CD4-positive, alpha-beta T cell treated with Interleukin-17A for 1 hour (primary cell): ENCODE measurements at regions not wholly inside any gene's neighbourhood (a gene's known extent, or its start where the extent isn't known, plus 50 kb on each side); places are given as distances from the start of the nearest gene placed in this dataset.

Experiments
- DNase-seq: peaks from one replicate; pipeline ENCODE4 v3.0.0-alpha.2; 2020

GRCh38 chr3:25117005-25117593 lies 311.0 kb upstream of the RARB start:
- DNase-seq, result no peak

DNA sequence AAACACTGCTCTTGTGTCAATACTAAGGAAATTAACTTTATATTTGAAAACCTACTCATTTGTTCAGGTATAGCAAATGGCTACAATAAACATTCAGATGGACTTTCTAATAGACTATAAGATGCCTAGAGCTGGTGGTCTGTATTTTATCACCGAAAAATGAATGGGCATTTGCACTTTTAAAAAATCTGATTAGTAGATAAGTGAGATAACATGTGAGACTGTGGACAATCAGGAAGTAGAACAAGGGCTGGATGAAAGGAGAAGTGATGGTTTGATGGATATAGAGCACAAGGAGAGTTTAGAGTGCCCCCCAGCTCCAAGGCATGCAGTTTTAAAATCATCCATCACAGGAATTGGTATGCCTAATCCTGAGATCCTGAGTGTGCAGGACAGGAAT lies 308.4 kb upstream of the RARB start:
- DNase-seq, result no peak

DNA sequence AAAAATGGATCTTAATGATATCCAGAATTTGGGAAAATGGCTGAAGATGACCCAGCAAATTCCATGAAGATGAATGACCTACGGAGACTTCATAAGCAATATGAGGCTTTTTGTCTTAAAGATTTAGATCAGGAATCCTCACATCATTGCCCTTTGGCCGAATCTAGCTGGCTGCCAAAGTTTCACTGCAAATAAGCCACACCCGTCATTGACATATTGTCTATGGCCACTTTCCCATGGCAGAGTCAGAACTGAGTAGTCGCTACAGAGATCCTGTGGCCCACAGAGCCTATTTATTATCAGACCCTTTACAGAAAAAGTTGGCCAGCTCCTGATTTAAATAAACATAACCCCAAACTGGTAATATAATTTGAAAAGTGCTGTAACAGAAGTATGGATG lies 307.4 kb upstream of the RARB start:
- no peak for DNase-seq

DNA sequence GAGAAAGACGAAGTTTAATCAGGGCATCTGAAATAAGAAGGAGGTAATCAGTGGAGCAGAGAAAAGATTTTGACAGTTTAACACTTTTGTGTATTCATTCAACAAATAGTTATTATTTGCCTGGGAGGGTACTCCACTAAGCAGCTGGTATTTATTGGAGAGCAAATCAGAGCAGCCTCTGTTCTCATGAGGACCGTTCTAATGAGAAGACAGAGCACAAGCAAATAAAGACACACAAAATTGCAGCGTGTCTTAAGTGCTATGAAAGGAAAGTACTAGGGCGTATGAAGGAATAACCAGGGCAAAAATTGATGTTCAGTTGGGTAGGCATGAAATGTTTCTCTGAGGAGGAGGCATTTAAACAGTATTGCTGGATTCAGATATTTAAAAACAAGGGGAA lies 302.9 kb upstream of the RARB start:
- DNase-seq, result no peak

DNA sequence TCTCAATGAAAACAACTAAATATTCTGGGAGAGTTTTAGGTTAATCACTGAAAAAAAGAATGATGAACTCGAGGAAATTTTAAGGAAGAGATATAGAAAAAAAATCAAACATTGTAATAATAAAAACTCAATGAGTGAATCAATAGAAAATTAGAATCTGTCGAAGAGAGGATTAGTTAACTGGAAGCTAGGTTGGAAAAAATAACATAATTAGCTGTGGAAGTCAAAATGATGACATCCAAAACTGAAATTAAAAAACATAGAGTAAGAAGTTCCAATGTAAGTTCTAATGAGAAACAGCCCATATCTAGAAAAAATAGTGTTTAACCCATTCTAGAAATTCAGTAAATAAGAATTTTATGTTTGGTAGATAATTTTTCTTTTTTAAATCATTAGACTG lies 299.3 kb upstream of the RARB start:
- no peak for DNase-seq

- DNase-seq, result no peak
These were observed 297.1 kb upstream of the RARB start for GRCh38 chr3:25130724-25131520.

- no peak for DNase-seq
These were observed 294.5 kb upstream of the RARB start for GRCh38 chr3:25133588-25133987.

DNA sequence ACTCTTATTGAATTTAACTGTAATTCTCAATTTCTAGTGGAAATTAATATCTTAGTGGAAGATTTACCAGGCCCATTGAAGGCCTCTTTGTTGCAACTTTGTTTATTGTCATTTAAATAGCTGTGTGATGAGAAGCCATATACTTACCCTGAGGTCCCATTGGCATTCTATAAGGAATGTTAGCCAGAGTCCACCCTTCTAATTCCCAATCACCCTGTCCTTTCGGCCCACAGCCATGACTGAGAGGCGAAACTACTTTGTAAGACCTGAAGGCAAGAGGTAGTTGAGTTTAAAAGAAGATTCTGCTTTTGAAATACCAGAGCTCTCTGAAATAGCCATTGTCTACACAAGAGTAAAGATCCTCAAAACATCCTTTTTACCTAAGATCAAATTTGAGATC lies 290.5 kb upstream of the RARB start:
- no peak for DNase-seq

DNA sequence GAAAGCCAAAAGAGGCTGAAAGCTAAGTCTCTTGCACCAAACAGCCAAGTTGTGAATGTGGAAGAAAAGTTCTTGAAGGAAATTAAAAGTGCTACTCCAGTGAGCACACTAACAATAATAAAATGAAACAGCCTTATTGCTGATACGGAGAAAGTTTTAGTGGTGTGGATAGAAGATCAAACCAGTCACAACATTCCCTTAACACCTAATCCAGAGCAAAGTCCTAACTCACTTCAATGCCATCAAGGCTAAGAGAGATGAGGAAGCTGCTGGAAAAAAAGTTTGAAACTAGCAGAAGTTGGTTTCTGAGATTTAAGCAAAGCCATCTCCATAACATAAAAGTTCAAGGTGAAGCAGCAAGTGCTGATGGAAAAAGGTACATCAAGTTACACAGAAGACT lies 288.8 kb upstream of the RARB start:
- DNase-seq, result no peak

GRCh38 chr3:25142609-25143355 lies 285.3 kb upstream of the RARB start:
- no peak for DNase-seq

GRCh38 chr3:25143356-25144025 lies 284.6 kb upstream of the RARB start:
- no peak for DNase-seq

- DNase-seq, result no peak
These were observed 283.6 kb upstream of the RARB start for GRCh38 chr3:25144430-25144829.

- no peak for DNase-seq
These were observed 282.9 kb upstream of the RARB start for GRCh38 chr3:25145176-25145575.

- no peak for DNase-seq
These were observed 277.9 kb upstream of the RARB start for GRCh38 chr3:25150199-25150598.

DNA sequence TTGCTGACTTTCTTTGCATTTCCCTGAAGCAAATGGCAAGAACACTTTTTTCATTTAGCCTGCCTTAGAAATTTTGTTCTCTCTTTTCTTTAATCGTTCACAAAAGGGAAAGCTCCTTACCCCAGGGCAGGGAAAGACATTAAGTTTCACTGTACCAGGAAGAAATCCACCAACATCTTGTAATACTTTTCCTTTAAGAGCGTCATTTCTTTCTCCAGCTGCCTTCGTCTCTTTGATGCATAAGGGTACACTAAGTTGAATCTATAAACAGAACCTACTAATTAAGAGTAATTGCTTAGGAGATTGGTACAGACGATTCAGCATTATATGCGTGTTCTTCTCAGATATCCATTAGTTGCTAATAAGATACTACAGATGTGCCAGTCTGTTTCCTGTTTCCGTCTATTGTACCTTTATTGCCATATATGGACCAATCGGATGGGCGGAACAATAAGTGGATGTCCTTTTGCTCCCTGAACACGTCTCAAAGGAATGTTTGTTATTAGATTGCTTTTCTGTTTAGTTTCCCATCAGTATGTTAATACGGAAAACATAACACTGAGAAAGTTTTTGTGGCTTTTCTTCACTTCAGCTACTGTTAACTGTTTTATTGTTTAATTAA lies 276.7 kb upstream of the RARB start:
- no peak for DNase-seq

DNA sequence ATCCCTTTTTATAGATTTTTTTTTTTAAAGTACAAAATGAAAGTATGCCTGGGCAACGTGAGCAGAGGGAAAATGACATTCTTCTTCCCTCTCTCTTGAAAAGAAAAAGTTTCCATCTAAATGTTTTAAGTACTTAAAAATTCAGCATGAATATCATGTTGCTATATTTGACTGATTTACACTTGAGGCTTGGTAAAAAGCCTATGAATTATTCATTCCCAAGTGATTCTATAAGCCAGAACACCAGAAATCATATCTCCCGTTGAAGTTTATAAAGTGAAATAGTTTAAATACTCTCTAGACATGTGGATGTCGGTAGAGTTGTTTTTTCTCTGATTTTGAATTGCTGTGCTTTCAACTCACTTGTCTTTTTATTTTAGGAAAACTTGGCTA lies 276.2 kb upstream of the RARB start:
- no peak for DNase-seq

DNA sequence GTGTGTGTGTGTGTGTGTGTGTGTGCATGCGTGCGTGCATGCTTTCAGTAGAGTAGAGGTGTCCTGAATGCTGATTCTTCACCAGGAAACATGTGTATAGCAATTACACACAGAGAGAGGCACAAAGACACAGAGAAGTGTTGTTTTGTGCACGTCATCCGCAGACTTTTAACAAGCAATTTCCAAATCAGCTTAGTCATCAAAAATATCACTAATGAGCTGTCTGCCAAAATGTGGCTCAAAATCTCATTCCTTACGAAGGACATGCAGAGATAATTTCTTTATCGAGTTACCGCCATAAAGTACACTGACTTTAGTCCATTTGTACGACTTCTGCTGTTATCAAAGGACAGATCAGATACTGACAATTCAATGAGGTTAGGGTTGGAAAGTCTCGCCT lies 274.9 kb upstream of the RARB start:
- no peak for DNase-seq

GRCh38 chr3:25153561-25153960 lies 274.5 kb upstream of the RARB start:
- no peak for DNase-seq

DNA sequence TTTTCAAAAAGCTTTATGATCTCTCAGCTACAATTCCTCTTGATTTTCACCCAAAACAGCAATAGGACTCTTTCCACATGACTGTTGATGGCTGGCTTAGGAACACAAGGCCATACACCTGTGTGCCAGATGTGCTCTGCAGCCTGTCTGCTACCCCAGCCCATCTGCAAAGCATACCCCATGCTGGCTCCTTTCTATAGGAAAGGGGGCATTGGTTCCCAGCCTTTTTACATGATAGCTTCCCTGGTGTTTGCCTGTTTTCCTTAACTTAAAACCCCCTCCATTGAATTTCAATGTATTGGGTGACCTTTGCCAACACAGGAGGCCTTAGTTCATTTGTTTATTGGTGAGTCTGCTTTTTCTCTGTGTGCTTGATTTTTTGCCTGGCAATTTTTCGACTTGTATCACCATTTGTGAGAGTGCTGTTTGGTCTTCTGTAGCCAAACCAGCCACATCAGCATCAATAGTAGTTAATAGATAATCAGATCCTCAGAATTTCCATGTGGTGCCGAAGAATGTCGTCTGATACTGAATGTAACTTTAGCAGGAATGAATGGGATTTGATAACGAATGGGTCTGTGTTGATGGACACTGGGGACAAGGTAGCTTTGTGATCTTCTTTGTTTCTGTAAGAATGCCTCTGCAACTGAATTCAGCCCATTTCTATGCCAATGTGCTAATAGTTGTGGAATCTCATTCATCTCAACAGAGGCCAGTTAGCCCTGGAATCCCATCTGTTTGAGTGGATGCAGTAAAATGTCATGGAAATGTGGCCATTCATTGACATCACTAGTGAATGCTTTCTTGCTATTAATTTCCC lies 272.2 kb upstream of the RARB start:
- DNase-seq, result no peak

GRCh38 chr3:25156626-25157025 lies 271.4 kb upstream of the RARB start:
- DNase-seq, result no peak

GRCh38 chr3:25165306-25165705 lies 262.8 kb upstream of the RARB start:
- DNase-seq, result no peak

DNA sequence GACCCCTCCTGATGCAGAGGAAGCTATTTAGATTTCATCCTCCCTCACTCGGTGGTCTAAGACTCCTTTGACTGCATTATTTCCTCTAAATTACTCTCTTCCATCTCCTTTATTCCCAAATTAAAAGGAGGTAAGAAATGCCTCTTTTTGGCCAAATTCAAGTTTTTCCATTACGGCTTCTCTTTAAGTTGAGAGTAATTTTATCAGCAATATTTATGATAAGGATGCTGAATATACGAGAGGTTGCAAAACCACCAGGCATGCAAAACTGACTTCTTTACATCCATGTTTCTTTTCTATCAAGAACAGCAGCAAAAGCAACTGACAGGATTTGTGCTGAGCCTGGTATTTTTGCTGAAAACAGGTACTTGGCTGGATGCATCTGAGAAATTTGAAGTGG lies 262.0 kb upstream of the RARB start:
- no peak for DNase-seq
